ENCODE measurements at regions not wholly inside any gene's neighbourhood (a gene's known extent, or its start where the extent isn't known, plus 50 kb on each side); places are given as distances from the start of the nearest gene placed in this dataset.

DNA sequence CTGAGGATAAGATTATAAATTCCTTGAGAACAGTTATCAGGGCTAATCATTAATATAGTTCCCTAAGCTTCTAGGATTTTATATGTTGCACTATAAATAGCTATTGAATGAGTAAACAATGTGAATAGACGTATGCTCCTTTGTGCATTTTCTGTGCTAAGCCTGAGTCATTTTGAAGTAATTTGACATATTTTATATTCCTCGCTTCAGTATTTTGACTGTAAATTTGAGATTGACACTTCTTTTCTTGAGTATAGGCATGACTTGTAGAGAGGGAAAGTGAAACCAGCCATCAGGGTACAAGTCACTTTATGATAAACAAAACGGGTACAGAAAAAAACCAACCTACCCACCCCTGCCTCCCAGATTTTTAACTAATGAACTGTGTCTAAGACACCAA is 367.7 kb upstream of the PRR16 start:
- 0 out of 2 replicates have a peak, but pooled peaks cover 2% of the 10 kb centered on the region for H3K9me3 ChIP-seq (replicated peaks; ENCODE audit: control insufficient read depth, insufficient read depth, low read depth, low read length)
- H3K9me1 ChIP-seq (ENCODE audit: control insufficient read depth, insufficient read depth, low read length), result no peaks in the 10 kb centered on the region
- H3K27me3 ChIP-seq (ENCODE audit: control insufficient read depth in 2 of 2, insufficient read depth in 2 of 2, low read length in 2 of 2), result no peaks in the 10 kb centered on the region
- no peaks in the 10 kb centered on the region for H4K20me1 ChIP-seq (replicated peaks; ENCODE audit: control insufficient read depth, insufficient read depth, low read length)
- FAIRE-seq (no peak), ATAC-seq (no peak), DNase-seq (ENCODE audit: extremely low read depth in 1 of 4, low spot score in 3 of 4) (no peak)
- H3K27ac ChIP-seq (ENCODE audit: extremely low read depth, low read depth, low read length), result no peak overlapping the region
- CTCF ChIA-PET (ENCODE audit: low intra/inter-chr PET ratio), result no interaction called here
- H3K9ac ChIP-seq (ENCODE audit: insufficient read depth in 1 of 2, low read depth in 2 of 2, low read length in 2 of 2), result no peak overlapping the region
- BruUV-seq (replicated peaks), result no TSS peak
- 12% methylated on average over 3 of the region's 3 CpGs for WGBS (ENCODE audit: insufficient coverage, low coverage, missing lambda C conversion rate)
- H3K36me3 ChIP-seq (ENCODE audit: control insufficient read depth, insufficient read depth, low read length), result no peaks in the 10 kb centered on the region
- intact Hi-C loops (cut with micrococcal nuclease) (no loop called here), in situ Hi-C loops (cut with MboI) (no loop called here)
- no peaks in the 10 kb centered on the region for H3K79me2 ChIP-seq (ENCODE audit: control insufficient read depth, insufficient read depth, low read length)
- H3K4me1 ChIP-seq (replicated peaks in 1 of 2; ENCODE audit: control insufficient read depth in 2 of 2, insufficient read depth in 2 of 2, low read length in 2 of 2), result no peaks in the 10 kb centered on the region
- no peak for TF ChIP-seq BRD4 (IDR thresholded peaks at IDR 0.05)
- no peak overlapping the region for H3K4me3 ChIP-seq
- no peak overlapping the region for H3K4me2 ChIP-seq (ENCODE audit: insufficient read depth, low read length)
- POLR2A ChIA-PET, result interaction anchor here (0.6 kb wide), 1 partner anchor 66 kb away, joined by 3 read pairs; no protein-coding TSS in a partner anchor
- H2AFZ ChIP-seq (ENCODE audit: low read depth, low read length), result no peak overlapping the region

DNA sequence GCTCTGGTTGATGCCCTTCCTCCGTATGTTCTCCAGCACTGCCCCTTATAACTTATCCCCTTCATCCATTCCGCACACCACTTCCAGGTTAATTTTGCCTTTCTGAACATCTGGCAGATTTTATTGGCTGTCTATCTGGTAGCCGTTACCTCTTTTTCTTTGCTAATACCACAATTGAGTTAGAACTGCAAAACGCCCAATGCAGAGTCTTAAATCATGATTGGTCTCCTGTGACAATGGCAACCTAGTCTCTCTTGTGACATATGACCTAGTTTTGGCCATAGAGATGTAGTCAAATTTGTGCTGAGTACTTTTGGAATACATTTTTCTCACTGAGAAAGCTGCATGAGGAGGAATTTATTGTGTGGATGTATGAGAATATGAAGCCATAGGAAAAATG is 365.7 kb upstream of the PRR16 start:
- BruUV-seq (replicated peaks), result no TSS peak
- no peak for FAIRE-seq
- no peak overlapping the region for H3K9ac ChIP-seq (ENCODE audit: insufficient read depth in 1 of 2, low read depth in 2 of 2, low read length in 2 of 2)
- no peak overlapping the region for H3K4me2 ChIP-seq (ENCODE audit: insufficient read depth, low read length)
- no peak overlapping the region for H3K4me3 ChIP-seq
- H3K79me2 ChIP-seq (ENCODE audit: control insufficient read depth, insufficient read depth, low read length), result no peaks in the 10 kb centered on the region
- DNase-seq (ENCODE audit: extremely low read depth in 1 of 4, low spot score in 3 of 4), result no peak
- ATAC-seq, result no peak
- intact Hi-C loops (cut with micrococcal nuclease) (no loop called here), in situ Hi-C loops (cut with MboI) (no loop called here)
- no peaks in the 10 kb centered on the region for H3K9me1 ChIP-seq (ENCODE audit: control insufficient read depth, insufficient read depth, low read length)
- 4% methylated on average over 4 of the region's 4 CpGs for WGBS (ENCODE audit: insufficient coverage, low coverage, missing lambda C conversion rate)
- 0 out of 2 replicates have a peak, but pooled peaks cover 2% of the 10 kb centered on the region for H3K9me3 ChIP-seq (replicated peaks; ENCODE audit: control insufficient read depth, insufficient read depth, low read depth, low read length)
- no peaks in the 10 kb centered on the region for H3K36me3 ChIP-seq (ENCODE audit: control insufficient read depth, insufficient read depth, low read length)
- CTCF ChIA-PET (ENCODE audit: low intra/inter-chr PET ratio), result no interaction called here
- no peaks in the 10 kb centered on the region for H3K27me3 ChIP-seq (ENCODE audit: control insufficient read depth in 2 of 2, insufficient read depth in 2 of 2, low read length in 2 of 2)
- H3K27ac ChIP-seq (ENCODE audit: extremely low read depth, low read depth, low read length), result no peak overlapping the region
- no peaks in the 10 kb centered on the region for H3K4me1 ChIP-seq (replicated peaks in 1 of 2; ENCODE audit: control insufficient read depth in 2 of 2, insufficient read depth in 2 of 2, low read length in 2 of 2)
- TF ChIP-seq FOS (IDR thresholded peaks at IDR 0.05; ENCODE audit: extremely low read depth, insufficient read length), result no peak
- no peak for TF ChIP-seq DACH1 (IDR thresholded peaks at IDR 0.05; ENCODE audit: partially characterized antibody)
- no peak for TF ChIP-seq TBL1XR1 (IDR thresholded peaks at IDR 0.05; ENCODE audit: low read length in 2 of 2)
- POLR2A ChIA-PET, result no interaction called here
- no peak overlapping the region for H2AFZ ChIP-seq (ENCODE audit: low read depth, low read length)
- H4K20me1 ChIP-seq (replicated peaks; ENCODE audit: control insufficient read depth, insufficient read depth, low read length), result no peaks in the 10 kb centered on the region

Data from K562 (cell line).